NOMO-1 treated with DMSO at 0.1 percent for 48 hours (cell line): ENCODE measurements at regions not wholly inside any gene's neighbourhood (a gene's known extent, or its start where the extent isn't known, plus 50 kb on each side); places are given as distances from the start of the nearest gene placed in this dataset.

Experiments
- DNase-seq: peaks from one replicate; lab custom pipeline; 2025; ENCODE audit not compliant: unreplicated experiment; lab: John Stamatoyannopoulos, UW

GRCh38 chr17:72439893-72440502 is 319.2 kb downstream of the SOX9 start:
- no peak for DNase-seq

- no peak for DNase-seq
Observed at GRCh38 chr17:72440961-72441360, 320.1 kb downstream of the SOX9 start.

GRCh38 chr17:72441909-72442308 is 321.1 kb downstream of the SOX9 start:
- no peak for DNase-seq

GRCh38 chr17:72444517-72445054 is 323.8 kb downstream of the SOX9 start:
- DNase-seq: no peak

GRCh38 chr17:72445055-72445991 is 324.5 kb downstream of the SOX9 start:
- DNase-seq: no peak

GRCh38 chr17:72446118-72446517 is 325.3 kb downstream of the SOX9 start:
- no peak for DNase-seq

- DNase-seq: no peak
Observed at GRCh38 chr17:72446525-72447250, 325.9 kb downstream of the SOX9 start.

- DNase-seq: no peak
Observed at GRCh38 chr17:72447251-72447640, 326.4 kb downstream of the SOX9 start.

GRCh38 chr17:72448019-72448418 is 327.2 kb downstream of the SOX9 start:
- no peak for DNase-seq

GRCh38 chr17:72452286-72453173 is 331.7 kb downstream of the SOX9 start:
- DNase-seq: no peak

- DNase-seq: no peak
Observed at GRCh38 chr17:72454342-72454741, 333.5 kb downstream of the SOX9 start.

GRCh38 chr17:72455562-72455961 is 334.7 kb downstream of the SOX9 start:
- no peak for DNase-seq

GRCh38 chr17:72456075-72456474 is 335.3 kb downstream of the SOX9 start:
- DNase-seq: no peak

GRCh38 chr17:72457712-72458111 is 336.9 kb downstream of the SOX9 start:
- no peak for DNase-seq

GRCh38 chr17:72458301-72458700 is 337.5 kb downstream of the SOX9 start:
- DNase-seq: no peak

GRCh38 chr17:72460711-72461110 is 339.9 kb downstream of the SOX9 start:
- DNase-seq: no peak

- DNase-seq: no peak
Observed at GRCh38 chr17:72461757-72462156, 340.9 kb downstream of the SOX9 start.

GRCh38 chr17:72462407-72462806 is 341.6 kb downstream of the SOX9 start:
- no peak for DNase-seq

- no peak for DNase-seq
Observed at GRCh38 chr17:72462814-72463213, 342.0 kb downstream of the SOX9 start.

GRCh38 chr17:72463287-72464102 is 342.7 kb downstream of the SOX9 start:
- DNase-seq: no peak
